ENCODE measurements at regions not wholly inside any gene's neighbourhood (a gene's known extent, or its start where the extent isn't known, plus 50 kb on each side); places are given as distances from the start of the nearest gene placed in this dataset.

GRCh38 chr15:62626903-62627302, 415.6 kb upstream of the TPM1 start:
- no peak for TF ChIP-seq CTCF (IDR thresholded peaks at IDR 0.05; ENCODE audit: insufficient read depth, low read depth, low read length, missing control alignments)
- H3K4me3 ChIP-seq (ENCODE audit: low read depth, low read length) = no peak overlapping the region
- DNase-seq (ENCODE audit: low read depth) = no peak

- TF ChIP-seq CTCF (IDR thresholded peaks at IDR 0.05; ENCODE audit: insufficient read depth, low read depth, low read length, missing control alignments) = no peak
- H3K4me3 ChIP-seq (ENCODE audit: low read depth, low read length) = no peak overlapping the region
- DNase-seq (ENCODE audit: low read depth) = no peak
Measured at GRCh38 chr15:62631076-62631724, 411.3 kb upstream of the TPM1 start.

- DNase-seq (ENCODE audit: low read depth) = no peak
- H3K4me3 ChIP-seq (ENCODE audit: low read depth, low read length) = no peak overlapping the region
- TF ChIP-seq CTCF (IDR thresholded peaks at IDR 0.05; ENCODE audit: insufficient read depth, low read depth, low read length, missing control alignments) = no peak
Measured at GRCh38 chr15:62636823-62637573, 405.5 kb upstream of the TPM1 start.

- TF ChIP-seq CTCF (IDR thresholded peaks at IDR 0.05; ENCODE audit: insufficient read depth, low read depth, low read length, missing control alignments) = no peak
- DNase-seq (ENCODE audit: low read depth) = no peak
- H3K4me3 ChIP-seq (ENCODE audit: low read depth, low read length) = no peak overlapping the region
Measured at GRCh38 chr15:62637574-62637897, 405.0 kb upstream of the TPM1 start.

GRCh38 chr15:62637950-62638619, 404.5 kb upstream of the TPM1 start:
- TF ChIP-seq CTCF (IDR thresholded peaks at IDR 0.05; ENCODE audit: insufficient read depth, low read depth, low read length, missing control alignments) = no peak
- no peak for DNase-seq (ENCODE audit: low read depth)
- H3K4me3 ChIP-seq (ENCODE audit: low read depth, low read length) = no peak overlapping the region

- no peak for TF ChIP-seq CTCF (IDR thresholded peaks at IDR 0.05; ENCODE audit: insufficient read depth, low read depth, low read length, missing control alignments)
- DNase-seq (ENCODE audit: low read depth) = no peak
- H3K4me3 ChIP-seq (ENCODE audit: low read depth, low read length) = no peak overlapping the region
Measured at GRCh38 chr15:62639432-62639831, 403.1 kb upstream of the TPM1 start.
